ENCODE measurements at regions not wholly inside any gene's neighbourhood (a gene's known extent, or its start where the extent isn't known, plus 50 kb on each side); places are given as distances from the start of the nearest gene placed in this dataset.

GRCh38 chr10:65769828-65770227 is 1156.0 kb upstream of the LRRTM3 start:
- H3K27me3 Mint-ChIP-seq (ENCODE audit: insufficient read depth, low read depth, poor library complexity) = no peaks in the 10 kb centered on the region
- no peaks in the 10 kb centered on the region for H3K4me1 Mint-ChIP-seq
- H3K4me3 ChIP-seq = no peak overlapping the region
- no peaks in the 10 kb centered on the region for H3K27me3 ChIP-seq (ENCODE audit: insufficient read depth)
- peaks cover 3% of the 10 kb centered on the region; the same call in 1 of the 2 replicates for H3K9me2 ChIP-seq (ENCODE audit: insufficient read depth)
- H3K36me3 Mint-ChIP-seq (ENCODE audit: low read depth) = no peaks in the 10 kb centered on the region
- 0 out of 2 replicates have a peak overlapping the region, but pooled peaks have one; percentile 56 for H3K27ac Mint-ChIP-seq
- H3K79me2 ChIP-seq (replicated peaks; ENCODE audit: insufficient read depth) = no peaks in the 10 kb centered on the region
- no peak overlapping the region for H3K27ac ChIP-seq (ENCODE audit: low read depth)
- H3K4me3 Mint-ChIP-seq = no peak overlapping the region
- H4K20me1 ChIP-seq (replicated peaks; ENCODE audit: insufficient read depth) = no peaks in the 10 kb centered on the region
- no peaks in the 10 kb centered on the region for H3K4me1 ChIP-seq (ENCODE audit: insufficient read depth)
- no peak for ATAC-seq
- no peak overlapping the region for H2AFZ ChIP-seq
- no peak for DNase-seq (ENCODE audit: low spot score)
- no peaks in the 10 kb centered on the region for H3F3A ChIP-seq (replicated peaks; ENCODE audit: low read depth)
- no peaks in the 10 kb centered on the region for H3K36me3 ChIP-seq (ENCODE audit: insufficient read depth)
- TF ChIP-seq NANOG (IDR thresholded peaks at IDR 0.05; ENCODE audit: borderline replicate concordance) (no peak), EZH2phosphoT487 (IDR thresholded peaks at IDR 0.05; ENCODE audit: unreplicated experiment) (no peak), CREB1 (CRISPR knock-in tag; IDR thresholded peaks at IDR 0.05; ENCODE audit: low read depth) (no peak), EZH2 (IDR thresholded peaks at IDR 0.05; ENCODE audit: low read depth, unreplicated experiment) (no peak), ZNF462 (CRISPR knock-in tag; IDR thresholded peaks at IDR 0.05) (no peak), STAT1 (IDR thresholded peaks at IDR 0.05; ENCODE audit: unreplicated experiment) (no peak), REST (IDR thresholded peaks at IDR 0.05; ENCODE audit: unreplicated experiment) (no peak), ZNF331 (CRISPR knock-in tag; IDR thresholded peaks at IDR 0.05; ENCODE audit: low read depth) (no peak), POLR2AphosphoS5 (IDR thresholded peaks at IDR 0.05; ENCODE audit: low read depth) (no peak), ZNF114 (CRISPR knock-in tag; IDR thresholded peaks at IDR 0.05) (no peak), JUNB (IDR thresholded peaks at IDR 0.05; ENCODE audit: unreplicated experiment) (no peak)
- TF ChIP-seq, protein P1, sequence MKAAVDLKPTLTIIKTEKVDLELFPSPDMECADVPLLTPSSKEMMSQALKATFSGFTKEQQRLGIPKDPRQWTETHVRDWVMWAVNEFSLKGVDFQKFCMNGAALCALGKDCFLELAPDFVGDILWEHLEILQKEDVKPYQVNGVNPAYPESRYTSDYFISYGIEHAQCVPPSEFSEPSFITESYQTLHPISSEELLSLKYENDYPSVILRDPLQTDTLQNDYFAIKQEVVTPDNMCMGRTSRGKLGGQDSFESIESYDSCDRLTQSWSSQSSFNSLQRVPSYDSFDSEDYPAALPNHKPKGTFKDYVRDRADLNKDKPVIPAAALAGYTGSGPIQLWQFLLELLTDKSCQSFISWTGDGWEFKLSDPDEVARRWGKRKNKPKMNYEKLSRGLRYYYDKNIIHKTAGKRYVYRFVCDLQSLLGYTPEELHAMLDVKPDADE (IDR thresholded peaks at IDR 0.05) = no peak
- H3K9me3 Mint-ChIP-seq = no peaks in the 10 kb centered on the region
- no peak overlapping the region for H3K4me2 ChIP-seq
